Smooth muscle cell (in vitro differentiated cells): ENCODE measurements at regions not wholly inside any gene's neighbourhood (a gene's known extent, or its start where the extent isn't known, plus 50 kb on each side); places are given as distances from the start of the nearest gene placed in this dataset.
"Not testable (repeated sequence)": the region's sequence is repeated elsewhere in the genome, so short reads cannot be mapped to it uniquely, and the experiment has no call there.

Experiments
- DNase-seq: peaks from one replicate; lab custom pipeline; 2025; ENCODE audit not compliant: unreplicated experiment; lab: John Stamatoyannopoulos, UW
- H2AFZ ChIP-seq: fragments of 200-600 bp; sonication (generic); 2 replicates; pipeline ENCODE4 v1.6.0; 2016; ENCODE audit warnings: antibody characterized with exemption, low read depth, mild to moderate bottlenecking
- H3F3A ChIP-seq: fragments of 200-600 bp; sonication (generic); 2 replicates; pipeline ENCODE4 v1.6.0; 2017; ENCODE audit warnings: antibody characterized with exemption, low read depth
- H3K27ac ChIP-seq: fragments of 200-600 bp; sonication (generic); 2 replicates; pipeline ENCODE4 v1.5.1; 2016; ENCODE audit warnings: low read depth, mild to moderate bottlenecking
- H3K27me3 ChIP-seq: fragments of 200-600 bp; sonication (generic); 2 replicates; pipeline ENCODE4 v1.6.1; 2016; ENCODE audit warnings: low read depth, mild to moderate bottlenecking
- H3K36me3 ChIP-seq: fragments of 200-600 bp; sonication (generic); 2 replicates; pipeline ENCODE4 v1.5.1; 2016; ENCODE audit warnings: low read depth
- H3K4me1 ChIP-seq: fragments of 200-600 bp; sonication (generic); 2 replicates; pipeline ENCODE4 v1.5.1; 2016; ENCODE audit warnings: low read depth
- H3K4me2 ChIP-seq: fragments of 200-600 bp; sonication (generic); 2 replicates; pipeline ENCODE4 v1.6.0; 2016; ENCODE audit warnings: mild to moderate bottlenecking
- H3K4me3 ChIP-seq: fragments of 200-600 bp; sonication (generic); 2 replicates; pipeline ENCODE4 v1.5.1; 2016; ENCODE audit warnings: mild to moderate bottlenecking
- H3K79me2 ChIP-seq: fragments of 200-600 bp; sonication (generic); 2 replicates; pipeline ENCODE4 v1.6.0; 2016; ENCODE audit warnings: low read depth, mild to moderate bottlenecking
- H3K9ac ChIP-seq: fragments of 200-600 bp; sonication (generic); 2 replicates; pipeline ENCODE4 v1.6.0; 2016; ENCODE audit warnings: low read depth
- H3K9me3 ChIP-seq: fragments of 200-600 bp; sonication (generic); replicated peaks from 2 replicates; pipeline ENCODE4 v1.5.1; 2016; ENCODE audit warnings: low read depth
- H4K20me1 ChIP-seq: fragments of 200-600 bp; sonication (generic); 2 replicates; pipeline ENCODE4 v1.6.0; 2016; ENCODE audit warnings: low read depth
- CTCF ChIP-seq: fragments of 200-600 bp; sonication (generic); IDR thresholded peaks from 2 replicates; pipeline ENCODE4 v1.5.1; 2017; ENCODE audit warnings: borderline replicate concordance, mild to moderate bottlenecking, antibody characterized with exemption; ENCODE audit not compliant: insufficient read depth, poor library complexity, severe bottlenecking
- WGBS: methylation state at CpG from one replicate; pipeline ENCODE4 v1.1.7; 2016; ENCODE audit warnings: low lambda C conversion rate; 5-methylcytosine and 5-hydroxymethylcytosine counted together

GRCh38 chr9:135192686-135193085 lies 105.2 kb downstream of the OLFM1 start:
- Histone ChIP-seq H3K4me3 (no peak overlapping the region), H3K4me2 (no peak overlapping the region), H2AFZ (no peak overlapping the region), H3K36me3 (no peaks in the 10 kb centered on the region), H3K4me1 (no peaks in the 10 kb centered on the region), H3K79me2 (no peaks in the 10 kb centered on the region), H4K20me1 (no peaks in the 10 kb centered on the region), H3K9me3 (no peaks in the 10 kb centered on the region), H3K9ac (no peak overlapping the region), H3F3A (no peaks in the 10 kb centered on the region), H3K27me3 (peaks cover 11% of the 10 kb centered on the region), H3K27ac (no peak overlapping the region)
- 85% methylated on average over 18 of the region's 18 CpGs for WGBS
- DNase-seq, result no peak
- TF ChIP-seq CTCF, result no peak

GRCh38 chr9:135195975-135196374 lies 108.5 kb downstream of the OLFM1 start:
- H3K27ac ChIP-seq, H3K4me3 ChIP-seq, H4K20me1 ChIP-seq, DNase-seq, H3F3A ChIP-seq, H3K79me2 ChIP-seq, H3K9me3 ChIP-seq, H2AFZ ChIP-seq, H3K4me2 ChIP-seq, H3K36me3 ChIP-seq, H3K9ac ChIP-seq, H3K4me1 ChIP-seq: not testable (repeated sequence)
- peaks cover 30% of the 10 kb centered on the region for H3K27me3 ChIP-seq
- 81% methylated on average over 6 of the region's 7 CpGs for WGBS

- Histone ChIP-seq H3K36me3 (no peaks in the 10 kb centered on the region), H3K9ac (no peak overlapping the region), H3K79me2 (no peaks in the 10 kb centered on the region), H2AFZ (no peak overlapping the region), H3F3A (no peaks in the 10 kb centered on the region), H3K9me3 (no peaks in the 10 kb centered on the region), H4K20me1 (no peaks in the 10 kb centered on the region), H3K27ac (no peak overlapping the region), H3K27me3 (peaks cover 30% of the 10 kb centered on the region), H3K4me1 (no peaks in the 10 kb centered on the region), H3K4me2 (no peak overlapping the region), H3K4me3 (no peak overlapping the region)
- WGBS, result no CpG with 5 or more reads among the region's 1 CpG
- TF ChIP-seq CTCF, result no peak
- no peak for DNase-seq
These were observed 109.0 kb downstream of the OLFM1 start for GRCh38 chr9:135196474-135196873.

- H2AFZ ChIP-seq, result no peak overlapping the region
- H3K36me3 ChIP-seq, result no peaks in the 10 kb centered on the region
- H3K4me2 ChIP-seq, result no peak overlapping the region
- 73% methylated on average over 15 of the region's 15 CpGs for WGBS
- H3K27me3 ChIP-seq, result peaks cover 30% of the 10 kb centered on the region
- no peaks in the 10 kb centered on the region for H4K20me1 ChIP-seq
- H3K79me2 ChIP-seq, result no peaks in the 10 kb centered on the region
- no peaks in the 10 kb centered on the region for H3K9me3 ChIP-seq
- H3K4me3 ChIP-seq, result no peak overlapping the region
- no peak for DNase-seq
- no peaks in the 10 kb centered on the region for H3K4me1 ChIP-seq
- no peak overlapping the region for H3K27ac ChIP-seq
- no peaks in the 10 kb centered on the region for H3F3A ChIP-seq
- H3K9ac ChIP-seq, result no peak overlapping the region
- TF ChIP-seq CTCF, result no peak
These were observed 110.7 kb downstream of the OLFM1 start for GRCh38 chr9:135198144-135198543.
